Peyer's patch (tissue), 4 donors: ENCODE measurements at regions not wholly inside any gene's neighbourhood (a gene's known extent, or its start where the extent isn't known, plus 50 kb on each side); places are given as distances from the start of the nearest gene placed in this dataset.

ENCODE experiments used
- DNase-seq, 3 donors: peaks; one replicate each; pipeline ENCODE4 v3.0.0-alpha.2; 2017 to 2019
- H3K27ac ChIP-seq, 4 donors: fragments of 200-600 bp; sonication (generic); one replicate each; pipeline ENCODE4 v1.5.1; 2016 to 2019
- H3K27me3 ChIP-seq, 2 donors: fragments of 200-600 bp; sonication (generic); one replicate each; pipeline ENCODE4 v1.5.1; 2019
- H3K36me3 ChIP-seq, 3 donors: fragments of 200-600 bp; sonication (generic); one replicate each; pipeline ENCODE4 v1.5.1; 2016 to 2019
- H3K4me1 ChIP-seq, 4 donors: fragments of 200-600 bp; sonication (generic); one replicate each; pipeline ENCODE4 v1.5.1; 2016 to 2019
- H3K4me3 ChIP-seq, 4 donors: fragments of 200-600 bp; sonication (generic); 1 replicate in 3 of 4; 2 replicates in 1 of 4; pipeline ENCODE4 v1.5.1; 2016 to 2019; ENCODE audit warnings: mild to moderate bottlenecking in 1 of 4
- H3K9me3 ChIP-seq, 4 donors: fragments of 200-600 bp; sonication (generic); one replicate each; pipeline ENCODE4 v1.5.1; 2016 to 2019; ENCODE audit warnings: mild to moderate bottlenecking in 1 of 4
- POLR2A ChIP-seq, 2 donors: fragments of 450-650 bp; IDR thresholded peaks; one replicate each; pipeline ENCODE4 v1.5.1; 2017; ENCODE audit warnings: antibody characterized with exemption in 2 of 2, mild to moderate bottlenecking in 2 of 2, moderate library complexity in 2 of 2
- TF ChIP-seq, protein P1 (sequence below), 6 experiments: fragments of 450-650 bp in 4 of 6; fragments of 200-600 bp in 2 of 6; sonication (generic) in 1 of 6; IDR thresholded peaks; one replicate each; pipeline ENCODE4 v1.5.1; 2017 to 2019; ENCODE audit warnings: antibody characterized with exemption in 6 of 6, mild to moderate bottlenecking in 3 of 6, moderate library complexity in 1 of 6

DNA sequence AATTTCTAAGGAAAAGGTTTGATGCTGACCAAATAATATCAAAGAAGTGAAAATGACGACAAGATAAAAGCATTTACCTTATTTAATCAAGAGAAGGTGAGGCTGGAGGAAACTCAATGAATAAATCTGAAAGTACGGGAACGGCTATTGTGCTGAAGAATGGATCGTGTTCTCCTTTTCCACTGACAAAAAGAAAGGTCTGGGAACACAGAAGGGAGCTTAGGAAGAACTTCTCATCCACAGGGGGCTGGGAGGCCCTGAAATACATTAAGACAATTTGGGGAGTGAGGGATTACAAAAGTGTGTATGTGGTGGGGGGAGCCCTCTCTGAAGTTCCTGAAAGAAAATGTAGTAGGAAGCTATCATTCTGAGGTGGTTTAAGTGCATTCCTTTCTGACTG is 582.3 kb downstream of the SLC4A3 start:
- TF ChIP-seq, protein P1, sequence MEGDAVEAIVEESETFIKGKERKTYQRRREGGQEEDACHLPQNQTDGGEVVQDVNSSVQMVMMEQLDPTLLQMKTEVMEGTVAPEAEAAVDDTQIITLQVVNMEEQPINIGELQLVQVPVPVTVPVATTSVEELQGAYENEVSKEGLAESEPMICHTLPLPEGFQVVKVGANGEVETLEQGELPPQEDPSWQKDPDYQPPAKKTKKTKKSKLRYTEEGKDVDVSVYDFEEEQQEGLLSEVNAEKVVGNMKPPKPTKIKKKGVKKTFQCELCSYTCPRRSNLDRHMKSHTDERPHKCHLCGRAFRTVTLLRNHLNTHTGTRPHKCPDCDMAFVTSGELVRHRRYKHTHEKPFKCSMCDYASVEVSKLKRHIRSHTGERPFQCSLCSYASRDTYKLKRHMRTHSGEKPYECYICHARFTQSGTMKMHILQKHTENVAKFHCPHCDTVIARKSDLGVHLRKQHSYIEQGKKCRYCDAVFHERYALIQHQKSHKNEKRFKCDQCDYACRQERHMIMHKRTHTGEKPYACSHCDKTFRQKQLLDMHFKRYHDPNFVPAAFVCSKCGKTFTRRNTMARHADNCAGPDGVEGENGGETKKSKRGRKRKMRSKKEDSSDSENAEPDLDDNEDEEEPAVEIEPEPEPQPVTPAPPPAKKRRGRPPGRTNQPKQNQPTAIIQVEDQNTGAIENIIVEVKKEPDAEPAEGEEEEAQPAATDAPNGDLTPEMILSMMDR (IDR thresholded peaks at IDR 0.05) = no peak
- no peaks in the 10 kb centered on the region for H3K9me3 ChIP-seq
- H3K4me3 ChIP-seq = no peak overlapping the region
- H3K27ac ChIP-seq = no peak overlapping the region
- no peak for DNase-seq
- no peaks in the 10 kb centered on the region for H3K36me3 ChIP-seq
- no peaks in the 10 kb centered on the region for H3K4me1 ChIP-seq
- H3K27me3 ChIP-seq = no peaks in the 10 kb centered on the region

DNA sequence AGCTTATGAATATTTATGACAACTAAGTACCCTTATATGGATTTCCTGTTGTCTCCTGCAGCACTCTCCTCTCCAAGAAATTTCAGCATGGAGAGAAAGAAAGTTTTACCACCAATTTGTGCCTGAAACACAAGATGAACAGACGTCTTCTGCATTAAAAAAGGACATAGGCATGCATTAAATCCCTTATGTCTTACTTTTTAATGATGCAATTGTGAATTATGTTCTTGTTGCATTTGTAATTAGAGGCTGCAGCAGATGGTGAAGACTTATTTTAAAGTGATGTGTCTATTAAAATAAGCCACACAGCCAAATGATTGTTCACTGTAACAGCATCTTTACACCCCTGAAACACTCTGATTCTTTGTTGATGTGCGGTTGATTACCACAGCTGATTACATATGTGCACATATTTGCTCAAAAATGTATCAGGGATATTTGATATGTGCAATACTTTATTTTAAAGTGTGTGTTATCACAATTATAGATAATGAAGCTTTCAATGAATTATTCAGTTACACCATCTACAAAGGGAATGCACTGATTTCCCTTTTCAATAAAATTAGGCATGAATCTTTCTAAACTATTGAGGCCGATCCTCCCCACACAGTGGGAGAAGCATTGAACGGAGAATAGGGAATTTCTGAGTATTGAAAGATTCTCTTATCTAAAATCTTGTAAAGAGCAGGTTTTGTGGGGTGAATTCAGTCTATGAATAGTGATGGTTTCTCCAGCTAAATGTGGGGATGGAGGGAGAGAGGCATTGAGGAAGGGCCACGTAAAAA is 585.1 kb downstream of the SLC4A3 start:
- Histone ChIP-seq H3K4me3 (no peak overlapping the region), H3K27ac (no peak overlapping the region), H3K27me3 (no peaks in the 10 kb centered on the region), H3K9me3 (no peaks in the 10 kb centered on the region), H3K4me1 (no peaks in the 10 kb centered on the region), H3K36me3 (no peaks in the 10 kb centered on the region)
- no peak for DNase-seq
- TF ChIP-seq POLR2A (IDR thresholded peaks at IDR 0.05) = no peak
- TF ChIP-seq, protein P1 (IDR thresholded peaks at IDR 0.05) = no peak

DNA sequence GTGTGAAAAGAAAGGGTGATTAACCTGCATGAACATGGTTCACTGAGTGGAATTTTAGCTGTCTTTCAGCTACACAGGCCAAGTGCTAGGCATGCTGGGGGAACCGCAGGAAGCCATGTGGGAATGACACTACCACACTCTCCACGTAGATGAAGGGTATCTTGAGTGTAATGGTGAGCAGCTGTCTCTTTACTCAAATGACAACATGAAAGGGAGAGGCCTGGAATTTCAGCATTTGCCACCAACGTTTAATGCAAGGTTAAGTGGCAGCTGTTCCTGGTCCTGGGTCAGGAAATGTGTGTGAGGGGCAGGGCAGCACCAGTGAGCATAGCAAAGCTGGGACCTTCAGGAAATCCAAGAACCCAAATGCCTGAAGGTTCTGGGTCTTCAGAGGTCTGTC is 588.4 kb downstream of the SLC4A3 start:
- no peak for TF ChIP-seq POLR2A (IDR thresholded peaks at IDR 0.05)
- TF ChIP-seq, protein P1 (IDR thresholded peaks at IDR 0.05) = no peak
- DNase-seq = no peak
- Histone ChIP-seq H3K27ac (no peak overlapping the region), H3K27me3 (no peaks in the 10 kb centered on the region), H3K36me3 (no peaks in the 10 kb centered on the region), H3K4me1 (no peaks in the 10 kb centered on the region), H3K9me3 (no peaks in the 10 kb centered on the region), H3K4me3 (no peak overlapping the region)

DNA sequence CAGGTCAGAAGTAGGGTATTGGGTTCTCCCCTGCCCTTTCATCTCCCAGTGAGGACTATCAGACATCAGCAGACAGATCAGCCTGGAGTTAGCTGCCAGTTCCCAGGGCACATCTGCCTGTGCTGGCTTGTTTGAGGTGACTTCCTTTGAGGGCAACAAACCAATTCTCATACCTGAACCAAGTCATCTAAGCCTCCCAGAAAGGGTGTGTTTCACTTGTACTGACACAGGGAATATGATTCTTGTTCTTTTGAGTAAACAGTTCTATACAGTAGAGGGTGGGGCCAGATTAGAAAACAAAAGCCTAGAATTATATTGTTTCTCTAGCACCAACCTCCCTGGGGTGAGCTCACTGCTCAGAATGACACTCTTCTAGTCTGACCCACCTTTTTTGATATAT is 591.9 kb downstream of the SLC4A3 start:
- no peak for TF ChIP-seq POLR2A (IDR thresholded peaks at IDR 0.05)
- TF ChIP-seq, protein P1 (IDR thresholded peaks at IDR 0.05) = no peak
- no peaks in the 10 kb centered on the region for H3K27me3 ChIP-seq
- no peak for DNase-seq
- no peak overlapping the region for H3K27ac ChIP-seq
- no peak overlapping the region for H3K4me3 ChIP-seq
- H3K36me3 ChIP-seq = no peaks in the 10 kb centered on the region
- H3K9me3 ChIP-seq = no peaks in the 10 kb centered on the region
- no peaks in the 10 kb centered on the region for H3K4me1 ChIP-seq

DNA sequence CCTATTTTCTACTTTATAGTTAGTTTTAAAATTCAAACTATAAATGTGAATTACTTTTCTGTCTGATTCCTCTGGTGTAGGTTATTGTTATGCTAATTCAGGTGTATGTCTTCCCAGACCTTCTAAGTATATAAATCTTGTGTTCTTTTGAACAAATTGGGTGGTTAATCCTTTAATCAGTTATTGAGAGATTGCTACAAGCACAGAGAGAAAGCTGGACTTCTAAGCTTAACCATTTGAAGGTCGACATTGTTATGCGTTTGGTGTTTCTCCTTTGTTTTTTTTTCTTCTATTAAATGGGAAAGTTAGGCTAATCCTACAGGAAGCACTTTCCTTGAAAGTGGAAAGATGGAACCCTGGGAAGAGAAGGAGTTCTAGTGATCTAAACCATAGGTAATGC is 592.6 kb downstream of the SLC4A3 start:
- Histone ChIP-seq H3K36me3 (no peaks in the 10 kb centered on the region), H3K27ac (no peak overlapping the region), H3K27me3 (no peaks in the 10 kb centered on the region), H3K9me3 (no peaks in the 10 kb centered on the region), H3K4me3 (no peak overlapping the region), H3K4me1 (no peaks in the 10 kb centered on the region)
- TF ChIP-seq, protein P1 (IDR thresholded peaks at IDR 0.05) = no peak
- no peak for TF ChIP-seq POLR2A (IDR thresholded peaks at IDR 0.05)
- no peak for DNase-seq

DNA sequence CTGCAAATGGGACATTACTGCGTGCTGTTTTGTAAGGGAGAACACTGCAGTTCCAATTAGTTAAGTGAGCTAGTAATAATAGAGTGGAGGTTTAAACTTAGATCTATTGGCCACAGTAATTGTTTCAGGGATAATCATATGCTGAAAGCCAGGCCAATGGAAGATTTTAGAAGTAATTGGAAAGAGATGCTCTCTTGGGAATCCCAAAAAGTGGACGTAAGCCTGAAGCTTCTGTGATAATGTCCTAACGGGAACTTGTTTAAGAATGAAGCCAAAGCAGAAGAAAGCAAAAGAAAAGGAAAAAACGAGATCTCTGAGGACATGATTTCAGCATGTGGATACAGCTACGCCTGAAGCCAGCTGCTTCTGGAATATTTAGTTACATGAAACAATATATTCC is 594.6 kb downstream of the SLC4A3 start:
- Histone ChIP-seq H3K4me3 (no peak overlapping the region), H3K27me3 (no peaks in the 10 kb centered on the region), H3K36me3 (no peaks in the 10 kb centered on the region), H3K4me1 (no peaks in the 10 kb centered on the region), H3K9me3 (no peaks in the 10 kb centered on the region), H3K27ac (no peak overlapping the region)
- no peak for TF ChIP-seq POLR2A (IDR thresholded peaks at IDR 0.05)
- TF ChIP-seq, protein P1 (IDR thresholded peaks at IDR 0.05) = no peak
- no peak for DNase-seq
